ENCODE measurements at regions not wholly inside any gene's neighbourhood (a gene's known extent, or its start where the extent isn't known, plus 50 kb on each side); places are given as distances from the start of the nearest gene placed in this dataset.

- Mint-ChIP-seq H3K27ac (ENCODE audit: unreplicated experiment) (no peak overlapping the region), H3K27me3 (ENCODE audit: low read depth) (no peaks in the 10 kb centered on the region), H3K4me1 (ENCODE audit: low read depth) (peaks cover 14% of the 10 kb centered on the region), H3K4me3 (ENCODE audit: unreplicated experiment) (no peak overlapping the region), H3K36me3 (ENCODE audit: low read depth) (no peaks in the 10 kb centered on the region), H3K9me3 (ENCODE audit: low read depth) (no peaks in the 10 kb centered on the region)
- DNase-seq (ENCODE audit: low spot score), result no peak
- no peak for TF ChIP-seq CTCF (IDR thresholded peaks at IDR 0.05)
These were observed 68.3 kb upstream of the LINC01488 start for GRCh38 chr11:69413015-69413801.

- H3K27ac Mint-ChIP-seq (ENCODE audit: unreplicated experiment), result no peak overlapping the region
- peaks cover 16% of the 10 kb centered on the region for H3K4me1 Mint-ChIP-seq (ENCODE audit: low read depth)
- no peak overlapping the region for H3K4me3 Mint-ChIP-seq (ENCODE audit: unreplicated experiment)
- H3K36me3 Mint-ChIP-seq (ENCODE audit: low read depth), result no peaks in the 10 kb centered on the region
- TF ChIP-seq CTCF (IDR thresholded peaks at IDR 0.05), result no peak
- no peaks in the 10 kb centered on the region for H3K9me3 Mint-ChIP-seq (ENCODE audit: low read depth)
- H3K27me3 Mint-ChIP-seq (ENCODE audit: low read depth), result no peaks in the 10 kb centered on the region
- DNase-seq (ENCODE audit: low spot score), result no peak
These were observed 67.5 kb upstream of the LINC01488 start for GRCh38 chr11:69413993-69414392.

- Mint-ChIP-seq H3K4me1 (ENCODE audit: low read depth) (peaks cover 22% of the 10 kb centered on the region), H3K9me3 (ENCODE audit: low read depth) (no peaks in the 10 kb centered on the region), H3K27me3 (ENCODE audit: low read depth) (no peaks in the 10 kb centered on the region), H3K27ac (ENCODE audit: unreplicated experiment) (no peak overlapping the region), H3K4me3 (ENCODE audit: unreplicated experiment) (no peak overlapping the region), H3K36me3 (ENCODE audit: low read depth) (no peaks in the 10 kb centered on the region)
- TF ChIP-seq CTCF (IDR thresholded peaks at IDR 0.05), result no peak
- DNase-seq (ENCODE audit: low spot score), result no peak
These were observed 66.7 kb upstream of the LINC01488 start for GRCh38 chr11:69414773-69415187.

GRCh38 chr11:69415411-69416142 lies 65.9 kb upstream of the LINC01488 start:
- Mint-ChIP-seq H3K27me3 (ENCODE audit: low read depth) (no peaks in the 10 kb centered on the region), H3K4me1 (ENCODE audit: low read depth) (peaks cover 27% of the 10 kb centered on the region), H3K9me3 (ENCODE audit: low read depth) (no peaks in the 10 kb centered on the region), H3K36me3 (ENCODE audit: low read depth) (no peaks in the 10 kb centered on the region), H3K4me3 (ENCODE audit: unreplicated experiment) (no peak overlapping the region), H3K27ac (ENCODE audit: unreplicated experiment) (no peak overlapping the region)
- TF ChIP-seq CTCF (IDR thresholded peaks at IDR 0.05), result no peak
- no peak for DNase-seq (ENCODE audit: low spot score)

- Mint-ChIP-seq H3K4me3 (ENCODE audit: unreplicated experiment) (no peak overlapping the region), H3K9me3 (ENCODE audit: low read depth) (no peaks in the 10 kb centered on the region), H3K27ac (ENCODE audit: unreplicated experiment) (no peak overlapping the region), H3K27me3 (ENCODE audit: low read depth) (no peaks in the 10 kb centered on the region), H3K36me3 (ENCODE audit: low read depth) (no peaks in the 10 kb centered on the region), H3K4me1 (ENCODE audit: low read depth) (peaks cover 31% of the 10 kb centered on the region)
- DNase-seq (ENCODE audit: low spot score), result no peak
- no peak for TF ChIP-seq CTCF (IDR thresholded peaks at IDR 0.05)
These were observed 65.3 kb upstream of the LINC01488 start for GRCh38 chr11:69416143-69416515.

Data from chondrocyte (in vitro differentiated cells).